Neural cell (in vitro differentiated cells): ENCODE measurements at regions not wholly inside any gene's neighbourhood (a gene's known extent, or its start where the extent isn't known, plus 50 kb on each side); places are given as distances from the start of the nearest gene placed in this dataset.

ENCODE experiments used
- CTCF ChIP-seq: fragments of 450-650 bp; IDR thresholded peaks from 2 replicates; pipeline ENCODE4 v1.5.1; 2014; ENCODE audit warnings: antibody characterized with exemption, mild to moderate bottlenecking, moderate library complexity; ENCODE audit not compliant: poor library complexity, severe bottlenecking
- EZH2 ChIP-seq: fragments of 200-600, 300-800 bp; shearing (Covaris generic), sonication (generic); IDR thresholded peaks from 2 replicates; pipeline ENCODE4 v1.6.1; 2014; ENCODE audit warnings: antibody characterized with exemption, low read length, borderline replicate concordance, mild to moderate bottlenecking; ENCODE audit not compliant: insufficient read depth, poor library complexity, severe bottlenecking
- MXI1 ChIP-seq: fragments of 450-650 bp; conservative IDR thresholded peaks from 2 replicates; pipeline ENCODE4 v1.6.1; 2014; ENCODE audit warnings: antibody characterized with exemption, mild to moderate bottlenecking; ENCODE audit not compliant: poor library complexity, severe bottlenecking
- RAD21 ChIP-seq: fragments of 450-650 bp; conservative IDR thresholded peaks from 2 replicates; pipeline ENCODE4 v1.6.1; 2014; ENCODE audit warnings: antibody characterized with exemption, mild to moderate bottlenecking, moderate library complexity
- REST ChIP-seq: IDR thresholded peaks from 2 replicates; pipeline ENCODE4 v1.6.1; 2012; ENCODE audit warnings: borderline replicate concordance

GRCh38 chr1:185444676-185445075, 127.6 kb upstream of the IVNS1ABP start:
- TF ChIP-seq CTCF (no peak), EZH2 (no peak), REST (no peak), RAD21 (no peak), MXI1 (no peak)
